Hepatocyte (in vitro differentiated cells): ENCODE measurements at regions not wholly inside any gene's neighbourhood (a gene's known extent, or its start where the extent isn't known, plus 50 kb on each side); places are given as distances from the start of the nearest gene placed in this dataset.

Experiments
- DNase-seq: peaks from one replicate; pipeline ENCODE4 v3.0.0-alpha.2; 2016; ENCODE audit warnings: low spot score
- H2AFZ ChIP-seq: fragments of 200-600 bp; sonication (generic); 2 replicates; pipeline ENCODE4 v1.6.0; 2016; ENCODE audit warnings: antibody characterized with exemption, mild to moderate bottlenecking
- H3K27ac ChIP-seq: fragments of 200-600 bp; sonication (generic); 2 replicates; pipeline ENCODE4 v1.5.1; 2016; ENCODE audit warnings: mild to moderate bottlenecking
- H3K27me3 ChIP-seq: fragments of 200-600 bp; sonication (generic); 2 replicates; pipeline ENCODE4 v1.6.1; 2016
- H3K36me3 ChIP-seq: fragments of 200-600 bp; sonication (generic); replicated peaks from 2 replicates; pipeline ENCODE4 v1.5.1; 2016; ENCODE audit warnings: low read depth; ENCODE audit not compliant: insufficient read depth
- H3K4me1 ChIP-seq: fragments of 200-600 bp; sonication (generic); 2 replicates; pipeline ENCODE4 v1.5.1; 2016; ENCODE audit warnings: mild to moderate bottlenecking, moderate library complexity; ENCODE audit not compliant: insufficient read depth
- H3K4me2 ChIP-seq: fragments of 200-600 bp; sonication (generic); 2 replicates; pipeline ENCODE4 v1.6.0; 2016
- H3K4me3 ChIP-seq: fragments of 200-600 bp; sonication (generic); 2 replicates; pipeline ENCODE4 v1.5.1; 2016; ENCODE audit warnings: mild to moderate bottlenecking
- H3K79me2 ChIP-seq: fragments of 200-600 bp; sonication (generic); 2 replicates; pipeline ENCODE4 v1.6.0; 2017; ENCODE audit warnings: mild to moderate bottlenecking
- H3K9me2 ChIP-seq: fragments of 200-600 bp; sonication (generic); replicated peaks from 2 replicates; pipeline ENCODE4 v1.6.0; 2017; ENCODE audit warnings: mild to moderate bottlenecking; ENCODE audit not compliant: insufficient read depth
- H3K9me3 ChIP-seq: fragments of 200-600 bp; sonication (generic); 2 replicates; pipeline ENCODE4 v1.5.1; 2016; ENCODE audit warnings: low read depth, mild to moderate bottlenecking
- H4K20me1 ChIP-seq: fragments of 200-600 bp; sonication (generic); 2 replicates; pipeline ENCODE4 v1.6.0; 2016; ENCODE audit warnings: mild to moderate bottlenecking; ENCODE audit not compliant: insufficient read depth, poor library complexity, severe bottlenecking
- EZH2 ChIP-seq: fragments of 200-600 bp; sonication (generic); IDR thresholded peaks from 2 replicates; pipeline ENCODE4 v1.6.1; 2016; ENCODE audit warnings: antibody characterized with exemption, mild to moderate bottlenecking, borderline replicate concordance
- EZH2phosphoT487 ChIP-seq: fragments of 200-600 bp; sonication (generic); IDR thresholded peaks from one replicate; pipeline ENCODE4 v1.6.1; 2018; ENCODE audit warnings: antibody characterized with exemption, mild to moderate bottlenecking, low read depth, moderate library complexity; ENCODE audit not compliant: unreplicated experiment, severe bottlenecking
- WGBS: methylation state at CpG from one replicate; pipeline ENCODE4 v1.1.6; 2016; ENCODE audit warnings: low lambda C conversion rate; ENCODE audit errors: missing lambda C conversion rate; 5-methylcytosine and 5-hydroxymethylcytosine counted together
- TF ChIP-seq, protein P1 (sequence below): fragments of 200-600 bp; sonication (generic); IDR thresholded peaks from 2 replicates; pipeline ENCODE4 v1.5.1; 2016; ENCODE audit warnings: antibody characterized with exemption, mild to moderate bottlenecking; ENCODE audit not compliant: poor library complexity

DNA sequence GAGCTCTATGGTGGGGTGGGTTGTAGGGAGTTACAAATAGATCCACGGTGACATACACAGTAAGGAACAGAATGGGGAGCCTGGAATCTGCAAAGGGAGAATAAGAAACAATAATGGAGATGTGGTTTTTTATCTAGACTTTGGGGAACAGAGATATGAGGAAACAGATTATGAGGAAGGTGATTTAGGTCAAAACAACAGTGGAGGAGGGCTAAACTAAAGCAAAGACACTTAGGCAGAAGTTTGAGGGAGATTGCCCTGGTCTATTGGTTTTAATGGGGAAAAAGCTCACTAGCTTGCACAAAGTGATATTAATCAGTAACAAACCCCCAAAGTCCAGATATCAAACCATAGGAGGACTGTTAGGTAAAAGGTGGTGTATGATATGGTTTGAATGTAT is 144.5 kb upstream of the DYRK2 start:
- Histone ChIP-seq H3K4me1 (peaks cover 8% of the 10 kb centered on the region), H3K79me2 (no peaks in the 10 kb centered on the region), H4K20me1 (no peaks in the 10 kb centered on the region), H3K27ac (no peak overlapping the region), H3K9me3 (no peaks in the 10 kb centered on the region), H2AFZ (no peak overlapping the region), H3K9me2 (no peaks in the 10 kb centered on the region), H3K36me3 (no peaks in the 10 kb centered on the region), H3K4me3 (no peak overlapping the region), H3K4me2 (no peak overlapping the region), H3K27me3 (no peaks in the 10 kb centered on the region)
- TF ChIP-seq EZH2 (no peak), EZH2phosphoT487 (no peak)
- TF ChIP-seq, protein P1, sequence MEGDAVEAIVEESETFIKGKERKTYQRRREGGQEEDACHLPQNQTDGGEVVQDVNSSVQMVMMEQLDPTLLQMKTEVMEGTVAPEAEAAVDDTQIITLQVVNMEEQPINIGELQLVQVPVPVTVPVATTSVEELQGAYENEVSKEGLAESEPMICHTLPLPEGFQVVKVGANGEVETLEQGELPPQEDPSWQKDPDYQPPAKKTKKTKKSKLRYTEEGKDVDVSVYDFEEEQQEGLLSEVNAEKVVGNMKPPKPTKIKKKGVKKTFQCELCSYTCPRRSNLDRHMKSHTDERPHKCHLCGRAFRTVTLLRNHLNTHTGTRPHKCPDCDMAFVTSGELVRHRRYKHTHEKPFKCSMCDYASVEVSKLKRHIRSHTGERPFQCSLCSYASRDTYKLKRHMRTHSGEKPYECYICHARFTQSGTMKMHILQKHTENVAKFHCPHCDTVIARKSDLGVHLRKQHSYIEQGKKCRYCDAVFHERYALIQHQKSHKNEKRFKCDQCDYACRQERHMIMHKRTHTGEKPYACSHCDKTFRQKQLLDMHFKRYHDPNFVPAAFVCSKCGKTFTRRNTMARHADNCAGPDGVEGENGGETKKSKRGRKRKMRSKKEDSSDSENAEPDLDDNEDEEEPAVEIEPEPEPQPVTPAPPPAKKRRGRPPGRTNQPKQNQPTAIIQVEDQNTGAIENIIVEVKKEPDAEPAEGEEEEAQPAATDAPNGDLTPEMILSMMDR: no peak
- WGBS: 84% methylated on average over 1 of the region's 1 CpG
- no peak for DNase-seq

DNA sequence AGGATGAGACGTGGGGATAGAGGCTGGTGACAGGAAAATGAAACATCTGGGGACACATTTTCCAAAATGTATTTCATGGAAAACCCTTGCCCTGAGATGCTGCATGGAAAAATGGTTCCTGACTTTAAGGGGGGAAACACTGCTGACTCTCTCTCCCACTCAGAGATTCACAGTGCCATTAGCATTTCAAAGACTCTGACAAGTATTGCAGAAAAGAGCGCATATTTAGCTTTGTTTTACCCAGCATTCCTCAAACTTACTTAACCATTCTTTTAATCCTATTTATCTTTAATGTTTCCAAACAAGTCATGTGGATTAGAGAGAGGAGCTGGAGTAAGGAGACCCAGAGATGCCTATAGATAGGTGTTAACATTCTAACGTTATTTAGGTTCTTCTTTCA is 141.8 kb upstream of the DYRK2 start:
- H3K79me2 ChIP-seq: no peaks in the 10 kb centered on the region
- no peak overlapping the region for H3K4me3 ChIP-seq
- no peak for TF ChIP-seq EZH2
- TF ChIP-seq EZH2phosphoT487: no peak
- TF ChIP-seq, protein P1: no peak
- WGBS: 48% methylated on average over 3 of the region's 3 CpGs
- no peaks in the 10 kb centered on the region for H3K27me3 ChIP-seq
- no peak overlapping the region for H2AFZ ChIP-seq
- no peaks in the 10 kb centered on the region for H3K36me3 ChIP-seq
- no peaks in the 10 kb centered on the region for H3K9me3 ChIP-seq
- no peak overlapping the region for H3K4me2 ChIP-seq
- DNase-seq: no peak
- no peaks in the 10 kb centered on the region for H3K4me1 ChIP-seq
- no peak overlapping the region for H3K27ac ChIP-seq
- no peaks in the 10 kb centered on the region for H4K20me1 ChIP-seq
- H3K9me2 ChIP-seq: no peaks in the 10 kb centered on the region

DNA sequence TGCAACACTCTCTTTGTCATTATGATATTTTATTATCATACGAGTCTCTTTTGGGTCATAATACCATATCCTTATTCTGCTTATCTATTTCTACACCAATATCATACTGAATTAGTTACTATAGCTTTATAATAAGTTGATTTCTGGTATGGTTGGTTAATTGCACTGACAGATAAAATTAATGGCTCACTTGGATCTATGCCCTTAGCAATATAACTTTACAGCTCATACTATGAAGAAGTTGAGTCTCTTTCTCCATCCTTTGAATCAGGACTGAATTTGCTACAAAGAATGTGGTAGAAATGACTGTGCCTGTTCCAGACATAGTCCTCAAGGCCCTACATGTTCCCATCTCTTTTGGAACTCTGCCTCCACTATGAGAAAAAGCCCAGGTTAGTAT is 139.7 kb upstream of the DYRK2 start:
- 94% methylated on average over 1 of the region's 1 CpG for WGBS
- no peaks in the 10 kb centered on the region for H3K9me3 ChIP-seq

More for the DNA sequence above, 139.7 kb upstream of the DYRK2 start:
- H3K4me1 ChIP-seq: no peaks in the 10 kb centered on the region
- H3K79me2 ChIP-seq: no peaks in the 10 kb centered on the region
- H2AFZ ChIP-seq: no peak overlapping the region
- no peak for DNase-seq
- no peaks in the 10 kb centered on the region for H3K27me3 ChIP-seq
- no peak overlapping the region for H3K4me3 ChIP-seq
- no peak for TF ChIP-seq EZH2
- no peak for TF ChIP-seq EZH2phosphoT487
- TF ChIP-seq, protein P1: no peak
- no peaks in the 10 kb centered on the region for H4K20me1 ChIP-seq
- no peak overlapping the region for H3K4me2 ChIP-seq
- no peaks in the 10 kb centered on the region for H3K36me3 ChIP-seq
- H3K27ac ChIP-seq: no peak overlapping the region
- no peaks in the 10 kb centered on the region for H3K9me2 ChIP-seq
